K562 (cell line): ENCODE measurements at regions not wholly inside any gene's neighbourhood (a gene's known extent, or its start where the extent isn't known, plus 50 kb on each side); places are given as distances from the start of the nearest gene placed in this dataset.

Source experiments
- BCL6 ChIP-seq: fragments of 250-450 bp; sonication (Bioruptor Pico); IDR thresholded peaks from 2 replicates; pipeline ENCODE4 v1.4.0; 2020
- BCOR ChIP-seq: fragments of 450-650 bp; IDR thresholded peaks from 2 replicates; pipeline ENCODE4 v1.6.1; 2016
- BDP1 ChIP-seq: IDR thresholded peaks from 3 replicates; pipeline ENCODE4 v1.6.1; 2011; ENCODE audit not compliant: insufficient read length, insufficient read depth
- CCAR2 ChIP-seq: fragments of 200-400 bp; formaldehyde crosslinking; IDR thresholded peaks from 2 replicates; pipeline ENCODE4 v1.6.1; 2017; ENCODE audit warnings: mild to moderate bottlenecking, low read depth, low read length
- ESRRB ChIP-seq: fragments of 250-450 bp; sonication (Bioruptor Pico); IDR thresholded peaks from 2 replicates; pipeline ENCODE4 v1.5.0; 2020; ENCODE audit warnings: mild to moderate bottlenecking, moderate library complexity, borderline replicate concordance
- GABPB1 ChIP-seq: sonication (generic); formaldehyde crosslinking; IDR thresholded peaks from 2 replicates; pipeline ENCODE4 v1.8.0; 2022; ENCODE audit warnings: mild to moderate bottlenecking, missing genetic modification reagents
- HDAC3 ChIP-seq: fragments of 450-650 bp; IDR thresholded peaks from 2 replicates; pipeline ENCODE4 v1.6.1; 2018; ENCODE audit warnings: borderline replicate concordance, mild to moderate bottlenecking, moderate library complexity; ENCODE audit not compliant: partially characterized antibody
- HLTF ChIP-seq: fragments of 450-650 bp; IDR thresholded peaks from 2 replicates; pipeline ENCODE4 v1.6.1; 2016
- ILF3 ChIP-seq: fragments of 450-650 bp; IDR thresholded peaks from 2 replicates; pipeline ENCODE4 v1.6.1; 2018; ENCODE audit warnings: antibody characterized with exemption, mild to moderate bottlenecking, moderate library complexity, borderline replicate concordance
- ILK ChIP-seq: fragments of 450-650 bp; IDR thresholded peaks from 2 replicates; pipeline ENCODE4 v1.6.1; 2016; ENCODE audit warnings: missing genetic modification characterization, low read depth, mild to moderate bottlenecking, missing compliant biosample characterization, moderate library complexity, borderline replicate concordance
- NFYB ChIP-seq: IDR thresholded peaks from 2 replicates; pipeline ENCODE4 v1.6.1; 2011; ENCODE audit warnings: mild to moderate bottlenecking, moderate library complexity; ENCODE audit not compliant: insufficient read length; ENCODE audit errors: extremely low read depth
- PHB ChIP-seq: fragments of 250-450 bp; sonication (Bioruptor Pico); IDR thresholded peaks from 2 replicates; pipeline ENCODE4 v1.5.0; 2021
- POLR3A ChIP-seq: IDR thresholded peaks from 2 replicates; pipeline ENCODE4 v1.6.1; 2011; ENCODE audit warnings: borderline replicate concordance, mild to moderate bottlenecking, moderate library complexity; ENCODE audit not compliant: insufficient read length, insufficient read depth; ENCODE audit errors: extremely low read depth
- POLR3G ChIP-seq: IDR thresholded peaks from 2 replicates; pipeline ENCODE4 v1.6.1; 2011; ENCODE audit not compliant: insufficient read length, insufficient replicate concordance; ENCODE audit errors: extremely low read depth
- PURB ChIP-seq: sonication (generic); formaldehyde crosslinking; IDR thresholded peaks from 2 replicates; pipeline ENCODE4 v1.9.0; 2021; ENCODE audit warnings: low read depth, mild to moderate bottlenecking, missing genetic modification reagents
- RBM39 ChIP-seq: fragments of 200-400 bp; formaldehyde crosslinking; optimal IDR thresholded peaks from 2 replicates; pipeline ENCODE3; 2018; ENCODE audit warnings: low read depth, low read length
- ZBTB8A ChIP-seq: fragments of 450-650 bp; IDR thresholded peaks from 2 replicates; pipeline ENCODE4 v1.6.1; 2018; ENCODE audit warnings: mild to moderate bottlenecking, moderate library complexity; ENCODE audit not compliant: partially characterized antibody
- ZKSCAN3 ChIP-seq: fragments of 250-450 bp; sonication (Bioruptor Pico); IDR thresholded peaks from 2 replicates; pipeline ENCODE4 v1.4.0; 2020
- ZNF165 ChIP-seq: fragments of 250-450 bp; sonication (Bioruptor Pico); IDR thresholded peaks from 2 replicates; pipeline ENCODE4 v1.4.0; 2020; ENCODE audit warnings: borderline replicate concordance
- ZNF253 ChIP-seq: fragments of 250-450 bp; sonication (Bioruptor Pico); conservative IDR thresholded peaks from 2 replicates; pipeline ENCODE4 v1.6.1; 2021; ENCODE audit warnings: mild to moderate bottlenecking
- ZNF282 ChIP-seq: sonication (generic); formaldehyde crosslinking; IDR thresholded peaks from 2 replicates; pipeline ENCODE4 v1.8.1; 2023; ENCODE audit warnings: missing genetic modification reagents
- ZNF583 ChIP-seq: fragments of 250-450 bp; sonication (Bioruptor Pico); IDR thresholded peaks from 2 replicates; pipeline ENCODE4 v1.4.0; 2020
- ZNF655 ChIP-seq: fragments of 250-450 bp; sonication (Bioruptor Pico); IDR thresholded peaks from 2 replicates; pipeline ENCODE4 v1.5.0; 2021
- TF ChIP-seq, protein P1 (sequence below): fragments of 450-650 bp; conservative IDR thresholded peaks from 2 replicates; pipeline ENCODE4 v1.6.1; 2016; ENCODE audit warnings: missing genetic modification characterization, low read depth, mild to moderate bottlenecking, control low read depth, missing compliant biosample characterization
- TF ChIP-seq, protein P2 (sequence below): fragments of 200-800 bp; sonication (Bioruptor generic); IDR thresholded peaks from 2 replicates; pipeline ENCODE4 v1.6.1; 2017; ENCODE audit warnings: missing genetic modification characterization, missing compliant biosample characterization
- TF ChIP-seq, protein P3 (sequence below): fragments of 450-650 bp; formaldehyde crosslinking; IDR thresholded peaks from 2 replicates; pipeline ENCODE4 v1.4.0; 2020; ENCODE audit warnings: mild to moderate bottlenecking, moderate library complexity

DNA sequence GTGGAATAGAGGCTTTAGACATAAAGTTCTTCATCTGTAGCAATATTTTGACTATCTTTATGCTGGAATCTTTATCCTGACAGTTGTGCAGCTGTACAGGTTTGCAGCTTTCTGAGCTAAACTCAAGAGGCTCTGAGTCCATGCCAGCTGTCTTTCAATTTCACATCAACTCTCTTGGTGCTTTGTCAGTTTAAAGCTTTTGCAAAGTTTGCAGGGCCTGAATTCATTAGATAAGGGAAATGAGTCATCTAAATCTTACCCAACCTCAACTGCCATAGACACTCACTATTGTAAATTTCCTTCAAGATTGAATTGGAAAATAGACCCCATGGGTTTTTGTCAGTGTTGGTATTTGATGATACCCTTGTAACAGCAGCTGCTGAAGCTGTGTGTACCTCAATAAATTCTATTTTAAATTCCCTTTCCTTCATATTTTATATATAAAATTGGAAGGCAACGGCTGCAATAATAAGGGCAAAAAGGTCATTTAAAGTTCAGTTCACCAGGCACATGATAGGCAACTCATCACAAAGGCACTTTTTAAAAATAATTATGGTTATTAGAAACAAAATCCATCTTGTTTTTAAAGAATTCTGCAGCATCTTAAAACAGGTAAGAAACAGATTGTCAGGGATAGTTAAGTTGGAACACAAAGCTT, 169.9 kb upstream of the SLC39A10 start (continued):
- TF ChIP-seq ESRRB (CRISPR knock-in tag) (no peak), HDAC3 (no peak), POLR3G (no peak), ZNF253 (no peak), ZNF655 (CRISPR knock-in tag) (no peak), ILK (tag) (no peak), CCAR2 (no peak), ZKSCAN3 (no peak), GABPB1 (CRISPR knock-in tag) (no peak), HLTF (no peak), ZNF165 (CRISPR knock-in tag) (no peak), PHB (CRISPR knock-in tag) (no peak), POLR3A (no peak), ILF3 (no peak), ZNF583 (CRISPR knock-in tag) (no peak), NFYB (no peak), BCL6 (CRISPR knock-in tag) (no peak), PURB (CRISPR knock-in tag) (no peak), BCOR (no peak), ZBTB8A (no peak), RBM39 (no peak), BDP1 (no peak), ZNF282 (no peak)
- TF ChIP-seq, protein P1, sequence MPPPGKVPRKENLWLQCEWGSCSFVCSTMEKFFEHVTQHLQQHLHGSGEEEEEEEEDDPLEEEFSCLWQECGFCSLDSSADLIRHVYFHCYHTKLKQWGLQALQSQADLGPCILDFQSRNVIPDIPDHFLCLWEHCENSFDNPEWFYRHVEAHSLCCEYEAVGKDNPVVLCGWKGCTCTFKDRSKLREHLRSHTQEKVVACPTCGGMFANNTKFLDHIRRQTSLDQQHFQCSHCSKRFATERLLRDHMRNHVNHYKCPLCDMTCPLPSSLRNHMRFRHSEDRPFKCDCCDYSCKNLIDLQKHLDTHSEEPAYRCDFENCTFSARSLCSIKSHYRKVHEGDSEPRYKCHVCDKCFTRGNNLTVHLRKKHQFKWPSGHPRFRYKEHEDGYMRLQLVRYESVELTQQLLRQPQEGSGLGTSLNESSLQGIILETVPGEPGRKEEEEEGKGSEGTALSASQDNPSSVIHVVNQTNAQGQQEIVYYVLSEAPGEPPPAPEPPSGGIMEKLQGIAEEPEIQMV (tag): no peak
- TF ChIP-seq, protein P2, sequence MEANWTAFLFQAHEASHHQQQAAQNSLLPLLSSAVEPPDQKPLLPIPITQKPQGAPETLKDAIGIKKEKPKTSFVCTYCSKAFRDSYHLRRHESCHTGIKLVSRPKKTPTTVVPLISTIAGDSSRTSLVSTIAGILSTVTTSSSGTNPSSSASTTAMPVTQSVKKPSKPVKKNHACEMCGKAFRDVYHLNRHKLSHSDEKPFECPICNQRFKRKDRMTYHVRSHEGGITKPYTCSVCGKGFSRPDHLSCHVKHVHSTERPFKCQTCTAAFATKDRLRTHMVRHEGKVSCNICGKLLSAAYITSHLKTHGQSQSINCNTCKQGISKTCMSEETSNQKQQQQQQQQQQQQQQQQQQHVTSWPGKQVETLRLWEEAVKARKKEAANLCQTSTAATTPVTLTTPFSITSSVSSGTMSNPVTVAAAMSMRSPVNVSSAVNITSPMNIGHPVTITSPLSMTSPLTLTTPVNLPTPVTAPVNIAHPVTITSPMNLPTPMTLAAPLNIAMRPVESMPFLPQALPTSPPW (CRISPR knock-in tag): no peak
- TF ChIP-seq, protein P3, sequence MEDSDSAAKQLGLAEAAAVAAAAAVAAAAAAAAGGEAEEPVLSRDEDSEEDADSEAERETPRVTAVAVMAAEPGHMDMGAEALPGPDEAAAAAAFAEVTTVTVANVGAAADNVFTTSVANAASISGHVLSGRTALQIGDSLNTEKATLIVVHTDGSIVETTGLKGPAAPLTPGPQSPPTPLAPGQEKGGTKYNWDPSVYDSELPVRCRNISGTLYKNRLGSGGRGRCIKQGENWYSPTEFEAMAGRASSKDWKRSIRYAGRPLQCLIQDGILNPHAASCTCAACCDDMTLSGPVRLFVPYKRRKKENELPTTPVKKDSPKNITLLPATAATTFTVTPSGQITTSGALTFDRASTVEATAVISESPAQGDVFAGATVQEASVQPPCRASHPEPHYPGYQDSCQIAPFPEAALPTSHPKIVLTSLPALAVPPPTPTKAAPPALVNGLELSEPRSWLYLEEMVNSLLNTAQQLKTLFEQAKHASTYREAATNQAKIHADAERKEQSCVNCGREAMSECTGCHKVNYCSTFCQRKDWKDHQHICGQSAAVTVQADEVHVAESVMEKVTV (CRISPR knock-in tag): no peak
